ENCODE measurements at regions not wholly inside any gene's neighbourhood (a gene's known extent, or its start where the extent isn't known, plus 50 kb on each side); places are given as distances from the start of the nearest gene placed in this dataset.

DNA sequence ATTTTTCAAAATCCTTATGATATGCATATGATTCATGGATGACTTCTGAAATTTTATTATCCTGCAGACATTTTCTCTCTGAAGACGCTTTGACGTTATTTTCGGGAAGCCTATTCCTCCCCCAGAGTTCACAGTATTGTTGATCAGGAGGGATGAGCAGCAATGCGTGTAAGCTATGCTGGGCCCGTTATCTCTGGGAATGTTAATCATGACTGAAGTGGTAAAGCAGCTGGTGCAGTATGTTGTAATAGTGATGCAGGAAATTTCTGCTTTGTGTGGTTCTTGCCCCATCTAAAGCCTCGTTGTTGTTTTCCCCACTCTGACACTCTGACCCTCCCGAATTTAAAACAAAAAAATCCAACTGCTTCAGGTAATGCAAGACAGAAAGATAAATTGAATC, 1797.8 kb upstream of the WWC1 start (continued):
- TF ChIP-seq, protein P1, sequence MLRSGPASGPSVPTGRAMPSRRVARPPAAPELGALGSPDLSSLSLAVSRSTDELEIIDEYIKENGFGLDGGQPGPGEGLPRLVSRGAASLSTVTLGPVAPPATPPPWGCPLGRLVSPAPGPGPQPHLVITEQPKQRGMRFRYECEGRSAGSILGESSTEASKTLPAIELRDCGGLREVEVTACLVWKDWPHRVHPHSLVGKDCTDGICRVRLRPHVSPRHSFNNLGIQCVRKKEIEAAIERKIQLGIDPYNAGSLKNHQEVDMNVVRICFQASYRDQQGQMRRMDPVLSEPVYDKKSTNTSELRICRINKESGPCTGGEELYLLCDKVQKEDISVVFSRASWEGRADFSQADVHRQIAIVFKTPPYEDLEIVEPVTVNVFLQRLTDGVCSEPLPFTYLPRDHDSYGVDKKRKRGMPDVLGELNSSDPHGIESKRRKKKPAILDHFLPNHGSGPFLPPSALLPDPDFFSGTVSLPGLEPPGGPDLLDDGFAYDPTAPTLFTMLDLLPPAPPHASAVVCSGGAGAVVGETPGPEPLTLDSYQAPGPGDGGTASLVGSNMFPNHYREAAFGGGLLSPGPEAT (IDR thresholded peaks at IDR 0.05; ENCODE audit: low read depth) = no peak
- no peak for TF ChIP-seq POLR2AphosphoS5 (IDR thresholded peaks at IDR 0.05; ENCODE audit: low read length)

DNA sequence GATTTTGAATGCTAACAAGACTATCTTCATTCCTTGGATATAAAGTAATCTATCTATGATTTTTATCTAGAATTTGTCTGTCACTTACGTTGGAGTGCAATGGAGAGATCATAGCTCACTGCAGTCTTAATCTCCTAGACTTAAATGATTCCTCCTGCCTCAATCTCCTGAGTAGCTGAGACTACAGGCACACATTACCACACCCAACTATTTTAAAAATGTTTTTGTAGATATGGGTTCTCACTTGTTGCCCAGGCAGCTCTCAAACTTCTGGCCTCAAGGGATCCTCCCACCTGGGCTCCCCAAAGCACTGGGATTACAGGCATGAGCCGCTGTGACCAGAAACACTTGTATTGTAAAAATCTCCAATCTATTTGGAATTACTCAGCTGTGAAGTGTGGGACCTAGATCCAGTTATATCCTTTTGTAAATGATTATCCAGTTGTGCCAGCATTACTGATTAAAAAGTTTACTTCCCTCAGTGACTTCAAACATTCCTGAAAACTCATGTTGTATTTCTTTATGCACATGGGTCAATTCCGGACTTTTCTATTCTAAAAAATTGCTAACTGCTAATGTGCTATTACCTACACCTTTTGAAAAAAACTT, 1793.8 kb upstream of the WWC1 start:
- ChIA-PET CTCF (interaction anchor here (1.4 kb wide), 1 partner anchor 9 kb away, joined by 4 read pairs; no protein-coding TSS in a partner anchor), RAD21 (ENCODE audit: unreplicated experiment) (no interaction called here)
- 13% methylated on average over 3 of the region's 3 CpGs for WGBS (ENCODE audit: insufficient coverage, insufficient replicate concordance, low lambda C conversion rate, missing lambda C conversion rate)

More for the DNA sequence above, 1793.8 kb upstream of the WWC1 start:
- no peak overlapping the region for H3K4me2 ChIP-seq (ENCODE audit: control insufficient read depth, insufficient read depth)
- no peak for FAIRE-seq
- no peak overlapping the region for H3K9ac ChIP-seq (ENCODE audit: control insufficient read depth, insufficient read depth, low read length)
- no peak overlapping the region for H3K27ac ChIP-seq (ENCODE audit: control insufficient read depth, insufficient read depth)
- H3K79me2 ChIP-seq (ENCODE audit: control insufficient read depth, insufficient read depth, low read length) = no peaks in the 10 kb centered on the region
- no peaks in the 10 kb centered on the region for H3K36me3 ChIP-seq (ENCODE audit: control insufficient read depth in 2 of 2, insufficient read depth in 2 of 2, low read length in 1 of 2)
- H3K4me1 ChIP-seq (ENCODE audit: control insufficient read depth, insufficient read depth, low read length) = no peaks in the 10 kb centered on the region
- no TSS peak for BruUV-seq (replicated peaks)
- no peak for DNase-seq (ENCODE audit: low read depth, low spot score)
- no peaks in the 10 kb centered on the region for H4K20me1 ChIP-seq (ENCODE audit: control insufficient read depth, insufficient read depth)
- no peak for ATAC-seq
- in situ Hi-C loops (cut with MboI) = no loop called here
- no peaks in the 10 kb centered on the region for H3K27me3 ChIP-seq (replicated peaks in 1 of 2; ENCODE audit: control insufficient read depth in 2 of 2, insufficient read depth in 2 of 2, low read length in 1 of 2)
- H3K4me3 ChIP-seq = no peak overlapping the region
- H2AFZ ChIP-seq (ENCODE audit: control insufficient read depth, low read depth, low read length) = no peak overlapping the region
- ChIA-PET SMC1A (ENCODE audit: uncharacterized antibody, unreplicated experiment) (no interaction called here), POLR2A (no interaction called here)
- intact Hi-C loops (cut with micrococcal nuclease; ENCODE audit: unreplicated experiment) = no loop called here
- H3K9me3 ChIP-seq (replicated peaks; ENCODE audit: control insufficient read depth, insufficient read depth, low read length) = no peaks in the 10 kb centered on the region
- TF ChIP-seq BHLHE40 (IDR thresholded peaks at IDR 0.05; ENCODE audit: borderline replicate concordance in 1 of 2, low read depth in 2 of 2, low read length in 1 of 2) = no peak

Data from GM12878 (cell line).